Subcutaneous abdominal adipose tissue (tissue), 5 donors: ENCODE measurements at regions not wholly inside any gene's neighbourhood (a gene's known extent, or its start where the extent isn't known, plus 50 kb on each side); places are given as distances from the start of the nearest gene placed in this dataset.

Source experiments
- H3K27ac ChIP-seq: one replicate; pipeline ENCODE4 v1.7.0; 2013; ENCODE audit warnings: low read depth, mild to moderate bottlenecking, inconsistent platforms, low read length, moderate library complexity
- H3K27me3 ChIP-seq, 5 donors: one replicate each; pipeline ENCODE4 v1.7.0; 2013; ENCODE audit warnings: low read length in 5 of 5, inconsistent platforms in 1 of 5; ENCODE audit not compliant: control insufficient read depth in 5 of 5, insufficient read depth in 4 of 5
- H3K36me3 ChIP-seq, 5 donors: one replicate each; pipeline ENCODE4 v1.7.0; 2013; ENCODE audit warnings: low read length in 5 of 5; ENCODE audit not compliant: control insufficient read depth in 5 of 5, insufficient read depth in 5 of 5
- H3K4me1 ChIP-seq, 5 donors: one replicate each; pipeline ENCODE4 v1.7.0; 2013; ENCODE audit warnings: low read length in 5 of 5, mild to moderate bottlenecking in 3 of 5, moderate library complexity in 1 of 5; ENCODE audit not compliant: control insufficient read depth in 5 of 5, insufficient read depth in 5 of 5
- H3K4me3 ChIP-seq, 5 donors: one replicate each; pipeline ENCODE4 v1.7.0; 2013; ENCODE audit warnings: low read length in 5 of 5, low read depth in 1 of 5
- H3K9ac ChIP-seq, 5 donors: one replicate each; pipeline ENCODE4 v1.7.0; 2013; ENCODE audit warnings: low read length in 5 of 5, mild to moderate bottlenecking in 4 of 5, moderate library complexity in 3 of 5
- H3K9me3 ChIP-seq, 5 donors: one replicate each; pipeline ENCODE4 v1.7.0; 2013; ENCODE audit warnings: low read length in 5 of 5; ENCODE audit not compliant: control insufficient read depth in 5 of 5
- donor health status: healthy.
- donor health status: healthy.
- donor health status: healthy.
- donor health status: healthy.
- donor health status: healthy.

- H3K4me1 ChIP-seq, result peaks cover 0 to 7% (median 0%) of the 10 kb centered on the region in 5 donors
- no peak overlapping the region for H3K4me3 ChIP-seq
- no peak overlapping the region for H3K27ac ChIP-seq
- peaks cover 0 to 4% (median 0%) of the 10 kb centered on the region in 5 donors for H3K27me3 ChIP-seq
- no peaks in the 10 kb centered on the region for H3K36me3 ChIP-seq
- H3K9ac ChIP-seq, result no peak overlapping the region
- peaks cover 0 to 2% (median 0%) of the 10 kb centered on the region in 5 donors for H3K9me3 ChIP-seq
Measured at GRCh38 chr5:2112173-2113025, 229.7 kb upstream of the IRX4 start.

- peaks cover 0 to 4% (median 0%) of the 10 kb centered on the region in 5 donors for H3K27me3 ChIP-seq
- H3K36me3 ChIP-seq, result no peaks in the 10 kb centered on the region
- peaks cover 0 to 7% (median 0%) of the 10 kb centered on the region in 5 donors for H3K4me1 ChIP-seq
- H3K9me3 ChIP-seq, result peaks cover under 1 to 6% (median 1%) of the 10 kb centered on the region in 5 donors
- no peak overlapping the region for H3K9ac ChIP-seq
- no peak overlapping the region for H3K27ac ChIP-seq
- no peak overlapping the region for H3K4me3 ChIP-seq
Measured at GRCh38 chr5:2111569-2112105, 228.9 kb upstream of the IRX4 start.

GRCh38 chr5:2110934-2111462 lies 228.3 kb upstream of the IRX4 start:
- Histone ChIP-seq H3K27ac (no peak overlapping the region), H3K9me3 (peaks cover 5 to 10% (median 8%) of the 10 kb centered on the region in 5 donors), H3K4me1 (peaks cover 0 to 7% (median 0%) of the 10 kb centered on the region in 5 donors), H3K27me3 (peaks cover 0 to 4% (median 0%) of the 10 kb centered on the region in 5 donors), H3K36me3 (no peaks in the 10 kb centered on the region), H3K4me3 (no peak overlapping the region), H3K9ac (no peak overlapping the region)

- no peak overlapping the region for H3K4me3 ChIP-seq
- H3K9ac ChIP-seq, result no peak overlapping the region
- H3K4me1 ChIP-seq, result peaks cover 0 to 7% (median 0%) of the 10 kb centered on the region in 5 donors
- H3K27ac ChIP-seq, result no peak overlapping the region
- peaks cover 7 to 11% (median 9%) of the 10 kb centered on the region in 5 donors for H3K9me3 ChIP-seq
- peaks cover 0 to 4% (median 0%) of the 10 kb centered on the region in 5 donors for H3K27me3 ChIP-seq
- no peaks in the 10 kb centered on the region for H3K36me3 ChIP-seq
Measured at GRCh38 chr5:2110137-2110933, 227.6 kb upstream of the IRX4 start.

- Histone ChIP-seq H3K27ac (no peak overlapping the region), H3K27me3 (peaks cover 0 to 6% (median 0%) of the 10 kb centered on the region in 5 donors), H3K4me1 (peaks cover 0 to 4% (median 0%) of the 10 kb centered on the region in 5 donors), H3K9me3 (peaks cover 7 to 11% (median 9%) of the 10 kb centered on the region in 5 donors), H3K4me3 (no peak overlapping the region), H3K36me3 (no peaks in the 10 kb centered on the region), H3K9ac (no peak overlapping the region)
Measured at GRCh38 chr5:2109566-2109965, 226.8 kb upstream of the IRX4 start.

GRCh38 chr5:2106721-2107120 lies 224.0 kb upstream of the IRX4 start:
- Histone ChIP-seq H3K9me3 (peaks cover 7 to 11% (median 9%) of the 10 kb centered on the region in 5 donors), H3K27ac (no peak overlapping the region), H3K4me1 (no peaks in the 10 kb centered on the region), H3K9ac (no peak overlapping the region), H3K36me3 (no peaks in the 10 kb centered on the region), H3K4me3 (no peak overlapping the region), H3K27me3 (peaks cover 0 to 6% (median 0%) of the 10 kb centered on the region in 5 donors)

GRCh38 chr5:2105141-2105540 lies 222.4 kb upstream of the IRX4 start:
- H3K9me3 ChIP-seq, result peaks cover 7 to 11% (median 9%) of the 10 kb centered on the region in 5 donors
- H3K4me1 ChIP-seq, result no peaks in the 10 kb centered on the region
- peaks cover 0 to 3% (median 0%) of the 10 kb centered on the region in 5 donors for H3K27me3 ChIP-seq
- H3K36me3 ChIP-seq, result no peaks in the 10 kb centered on the region
- no peak overlapping the region for H3K9ac ChIP-seq
- H3K4me3 ChIP-seq, result no peak overlapping the region
- H3K27ac ChIP-seq, result no peak overlapping the region

- H3K9ac ChIP-seq, result no peak overlapping the region
Measured at GRCh38 chr5:2103940-2104339, 221.2 kb upstream of the IRX4 start.

GRCh38 chr5:2102819-2103776 lies 220.4 kb upstream of the IRX4 start:
- peaks cover 7 to 11% (median 9%) of the 10 kb centered on the region in 5 donors for H3K9me3 ChIP-seq
- H3K27me3 ChIP-seq, result peaks cover 0 to 3% (median 0%) of the 10 kb centered on the region in 5 donors
- no peaks in the 10 kb centered on the region for H3K4me1 ChIP-seq
- H3K4me3 ChIP-seq, result no peak overlapping the region
- H3K27ac ChIP-seq, result no peak overlapping the region
- H3K36me3 ChIP-seq, result no peaks in the 10 kb centered on the region
- H3K9ac ChIP-seq, result no peak overlapping the region

More at GRCh38 chr5:2103940-2104339, 221.2 kb upstream of the IRX4 start:
- peaks cover 0 to 3% (median 0%) of the 10 kb centered on the region in 5 donors for H3K27me3 ChIP-seq
- no peaks in the 10 kb centered on the region for H3K36me3 ChIP-seq
- H3K4me3 ChIP-seq, result no peak overlapping the region
- H3K27ac ChIP-seq, result no peak overlapping the region
- no peaks in the 10 kb centered on the region for H3K4me1 ChIP-seq
- peaks cover 7 to 11% (median 9%) of the 10 kb centered on the region in 5 donors for H3K9me3 ChIP-seq
